Testis (tissue), 2 donors: ENCODE measurements at regions not wholly inside any gene's neighbourhood (a gene's known extent, or its start where the extent isn't known, plus 50 kb on each side); places are given as distances from the start of the nearest gene placed in this dataset.

Source experiments
- POLR2A ChIP-seq: fragments of 450-650 bp; IDR thresholded peaks from one replicate; pipeline ENCODE4 v1.6.1; 2017; ENCODE audit warnings: antibody characterized with exemption, mild to moderate bottlenecking, moderate library complexity
- TF ChIP-seq, protein P1 (sequence below), 3 experiments: fragments of 450-650 bp in 2 of 3; fragments of 200-600 bp in 1 of 3; sonication (generic) in 1 of 3; IDR thresholded peaks; one replicate each; pipeline ENCODE4 v1.5.1; 2016 to 2019; ENCODE audit warnings: antibody characterized with exemption in 3 of 3, mild to moderate bottlenecking in 2 of 3, moderate library complexity in 1 of 3

DNA sequence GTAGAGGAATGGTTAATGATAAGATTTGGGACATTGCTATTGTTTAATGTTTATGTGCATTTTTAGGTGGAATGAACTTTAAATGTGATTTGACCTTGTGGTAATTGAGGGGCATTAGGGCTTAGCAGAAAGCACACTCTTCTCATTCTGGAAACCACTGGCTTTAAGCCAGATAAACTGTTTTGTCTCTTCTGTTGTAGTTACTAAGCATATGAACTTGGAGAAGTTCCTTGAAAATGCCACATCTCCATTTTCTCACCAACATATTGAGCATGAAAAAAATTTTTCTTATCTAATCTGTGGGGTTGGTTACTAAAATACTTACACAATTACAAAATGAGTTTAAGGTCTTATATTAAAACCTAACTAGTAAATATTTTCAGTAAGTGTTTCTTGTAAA lies 70.8 kb upstream of the FSHR start:
- TF ChIP-seq, protein P1, sequence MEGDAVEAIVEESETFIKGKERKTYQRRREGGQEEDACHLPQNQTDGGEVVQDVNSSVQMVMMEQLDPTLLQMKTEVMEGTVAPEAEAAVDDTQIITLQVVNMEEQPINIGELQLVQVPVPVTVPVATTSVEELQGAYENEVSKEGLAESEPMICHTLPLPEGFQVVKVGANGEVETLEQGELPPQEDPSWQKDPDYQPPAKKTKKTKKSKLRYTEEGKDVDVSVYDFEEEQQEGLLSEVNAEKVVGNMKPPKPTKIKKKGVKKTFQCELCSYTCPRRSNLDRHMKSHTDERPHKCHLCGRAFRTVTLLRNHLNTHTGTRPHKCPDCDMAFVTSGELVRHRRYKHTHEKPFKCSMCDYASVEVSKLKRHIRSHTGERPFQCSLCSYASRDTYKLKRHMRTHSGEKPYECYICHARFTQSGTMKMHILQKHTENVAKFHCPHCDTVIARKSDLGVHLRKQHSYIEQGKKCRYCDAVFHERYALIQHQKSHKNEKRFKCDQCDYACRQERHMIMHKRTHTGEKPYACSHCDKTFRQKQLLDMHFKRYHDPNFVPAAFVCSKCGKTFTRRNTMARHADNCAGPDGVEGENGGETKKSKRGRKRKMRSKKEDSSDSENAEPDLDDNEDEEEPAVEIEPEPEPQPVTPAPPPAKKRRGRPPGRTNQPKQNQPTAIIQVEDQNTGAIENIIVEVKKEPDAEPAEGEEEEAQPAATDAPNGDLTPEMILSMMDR (IDR thresholded peaks at IDR 0.05): no peak
- TF ChIP-seq POLR2A: no peak
